Endothelial cell of umbilical vein (primary cell): ENCODE measurements at regions not wholly inside any gene's neighbourhood (a gene's known extent, or its start where the extent isn't known, plus 50 kb on each side); places are given as distances from the start of the nearest gene placed in this dataset.

Experiments
- BruUV-seq: library from RNA; stranded (reverse); fragments of 400-500 nt; replicated peaks from 2 replicates; lab custom pipeline; 2021; lab: Mats Ljungman, UMichigan
- CTCF ChIA-PET: fragments of 300-600, 350-600 bp; sonication (Branson Sonifier 250); formaldehyde crosslinking; loops from one replicate; lab custom pipeline; 2021; ENCODE audit warnings: antibody characterized with exemption, inconsistent platforms; lab: Charles Lee
- POLR2A ChIA-PET: fragments of 300-600, 350-600 bp; sonication (Branson Sonifier 250); formaldehyde crosslinking; loops from one replicate; lab custom pipeline; 2021; ENCODE audit warnings: antibody characterized with exemption, inconsistent platforms; lab: Charles Lee
- DNase-seq: peaks from one replicate; pipeline ENCODE4 v3.0.0-alpha.2; 2011; ENCODE audit warnings: low read depth, low spot score
- FAIRE-seq: peaks from 2 replicates; lab custom pipeline; 2011; peaks lifted over from hg19 to GRCh38; lab: Jason Lieb, UNC
- H2AFZ ChIP-seq: 2 replicates; pipeline ENCODE4 v1.6.0; 2012; ENCODE audit warnings: low read depth, low read length, control low read depth, inconsistent platforms
- H3K27ac ChIP-seq: 2 replicates; pipeline ENCODE4 v1.5.1; 2011; ENCODE audit warnings: low read depth, mild to moderate bottlenecking, control low read depth, low read length, moderate library complexity; ENCODE audit not compliant: insufficient read depth
- H3K27me3 ChIP-seq, 2 experiments: 2 replicates each; pipeline versions ENCODE4 v1.6.0 to v1.6.1; 2011; ENCODE audit warnings: low read length in 2 of 2, mixed read lengths in 1 of 2; ENCODE audit not compliant: control insufficient read depth in 2 of 2, insufficient read depth in 2 of 2
- H3K36me3 ChIP-seq, 2 experiments: 2 replicates in 1 of 2; 3 replicates in 1 of 2; pipeline ENCODE4 v1.5.1; 2011; ENCODE audit warnings: low read length in 2 of 2, mild to moderate bottlenecking in 1 of 2, moderate library complexity in 1 of 2; ENCODE audit not compliant: control insufficient read depth in 2 of 2, insufficient read depth in 2 of 2; ENCODE audit errors: extremely low read depth in 1 of 2
- H3K4me1 ChIP-seq: 3 replicates; pipeline ENCODE4 v1.5.1; 2011; ENCODE audit warnings: mild to moderate bottlenecking, low read length; ENCODE audit not compliant: control insufficient read depth, insufficient read depth; ENCODE audit errors: extremely low read depth
- H3K4me2 ChIP-seq: 2 replicates; pipeline ENCODE4 v1.6.1; 2011; ENCODE audit warnings: low read length, control low read depth, mixed read lengths; ENCODE audit not compliant: insufficient read depth
- H3K4me3 ChIP-seq, 3 experiments: fragments of 200-600 bp in 1 of 3; sonication (generic), shearing (Covaris generic) in 1 of 3; replicated peaks in 1 of 3; 2 replicates each; pipeline ENCODE4 v1.5.1; 2011 to 2016; ENCODE audit warnings: control low read depth in 3 of 3, low read length in 3 of 3, mild to moderate bottlenecking in 2 of 3, inconsistent platforms in 1 of 3, low read depth in 1 of 3, moderate library complexity in 1 of 3; ENCODE audit not compliant: insufficient read depth in 1 of 3
- H3K79me2 ChIP-seq: 2 replicates; pipeline ENCODE4 v1.6.0; 2012; ENCODE audit warnings: low read length, inconsistent platforms; ENCODE audit not compliant: control insufficient read depth, insufficient read depth
- H3K9ac ChIP-seq: replicated peaks from 2 replicates; pipeline ENCODE3; 2011; ENCODE audit warnings: low read length, control low read depth; ENCODE audit not compliant: insufficient read depth; ENCODE audit errors: extremely low read depth
- H3K9me1 ChIP-seq: replicated peaks from 3 replicates; pipeline ENCODE4 v1.6.0; 2011; ENCODE audit warnings: mild to moderate bottlenecking, low read length; ENCODE audit not compliant: control insufficient read depth, insufficient read depth; ENCODE audit errors: extremely low read depth
- H3K9me3 ChIP-seq: replicated peaks from 2 replicates; pipeline ENCODE4 v1.5.1; 2012; ENCODE audit warnings: low read length, inconsistent platforms; ENCODE audit not compliant: control insufficient read depth, insufficient read depth
- H4K20me1 ChIP-seq: replicated peaks from 2 replicates; pipeline ENCODE3; 2011; ENCODE audit warnings: mild to moderate bottlenecking, low read length; ENCODE audit not compliant: control insufficient read depth, insufficient read depth; ENCODE audit errors: extremely low read depth
- EZH2 ChIP-seq: IDR thresholded peaks from 2 replicates; pipeline ENCODE4 v1.6.1; 2012; ENCODE audit warnings: borderline replicate concordance, low read depth, mild to moderate bottlenecking, moderate library complexity, low read length, inconsistent platforms; ENCODE audit not compliant: severe bottlenecking
- FOS ChIP-seq: IDR thresholded peaks from 2 replicates; pipeline ENCODE4 v1.6.1; 2011; ENCODE audit warnings: mild to moderate bottlenecking, low read length, moderate library complexity, borderline replicate concordance; ENCODE audit not compliant: insufficient read depth
- GATA2 ChIP-seq: IDR thresholded peaks from 2 replicates; pipeline ENCODE4 v1.7.0; 2011; ENCODE audit warnings: low read depth, mild to moderate bottlenecking, moderate library complexity, mixed read lengths, low read length; ENCODE audit not compliant: insufficient read length, insufficient read depth
- JUN ChIP-seq: IDR thresholded peaks from 2 replicates; pipeline ENCODE4 v1.6.1; 2011; ENCODE audit warnings: borderline replicate concordance, low read depth; ENCODE audit not compliant: insufficient read length, insufficient read depth
- MYC ChIP-seq: IDR thresholded peaks from one replicate; pipeline ENCODE4 v1.6.1; 2011; ENCODE audit warnings: mild to moderate bottlenecking, low read depth, low read length
- POLR2A ChIP-seq: IDR thresholded peaks from 2 replicates; pipeline ENCODE4 v1.6.1; 2012; ENCODE audit warnings: low read depth, mild to moderate bottlenecking, control low read depth, low read length
- POLR2AphosphoS5 ChIP-seq: IDR thresholded peaks from 2 replicates; pipeline ENCODE4 v1.6.1; 2012; ENCODE audit warnings: low read depth, mild to moderate bottlenecking, control low read depth, low read length, moderate library complexity; ENCODE audit not compliant: insufficient read depth
- dilution Hi-C: fragments of 300-500 bp; cut with MboI; formaldehyde crosslinking; loops from one replicate; pipeline ENCODE4 v1.15.0; 2019; ENCODE audit warnings: low sequenced_read_pairs; ENCODE audit not compliant: extremely low pct_ligation_motif_present
- intact Hi-C: fragments of 100-400 bp; cut with micrococcal nuclease; formaldehyde crosslinking; loops from one replicate; pipeline ENCODE4 v1.10.0; 2022
- TF ChIP-seq, protein P1 (sequence below): IDR thresholded peaks from 2 replicates; pipeline ENCODE4 v1.6.1; 2011; ENCODE audit not compliant: insufficient read depth, insufficient read length
- TF ChIP-seq, protein P2 (sequence below), 2 donors: IDR thresholded peaks; 1 replicate in 1 of 2; 2 replicates in 1 of 2; pipeline ENCODE4 v1.5.1; 2011; ENCODE audit warnings: low read length in 2 of 2, mild to moderate bottlenecking in 2 of 2, moderate library complexity in 2 of 2, control low read depth in 1 of 2, inconsistent platforms in 1 of 2, low read depth in 1 of 2; ENCODE audit not compliant: insufficient read depth in 1 of 2; ENCODE audit errors: extremely low read depth in 1 of 2

DNA sequence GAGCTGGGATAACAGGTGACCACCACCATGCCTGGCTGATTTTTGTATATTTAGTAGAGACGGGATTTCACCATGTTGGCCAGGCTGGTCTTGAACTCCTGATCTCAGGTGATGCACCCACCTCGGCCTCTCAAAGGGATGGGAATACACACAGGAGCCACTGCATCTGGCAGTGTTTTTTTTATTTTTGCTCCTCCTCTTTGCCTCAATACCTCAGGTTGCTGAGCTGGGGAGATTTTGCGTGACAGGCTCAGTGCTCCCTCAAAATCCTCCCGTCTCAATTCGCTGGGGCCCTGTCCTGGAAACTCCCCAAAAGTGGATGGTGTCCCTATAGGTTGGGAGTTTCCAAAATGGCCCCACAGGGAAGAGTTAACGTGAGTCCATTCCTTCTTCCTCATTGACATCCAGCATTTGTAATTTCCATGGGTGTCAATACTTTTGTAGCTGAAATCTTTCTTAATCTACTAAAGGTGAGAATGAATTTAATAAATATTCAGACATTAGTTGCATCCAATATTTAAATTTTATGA lies 71.8 kb downstream of the GGTLC2 start:
- H3K9ac ChIP-seq, result no peak overlapping the region
- H3K27ac ChIP-seq, result no peak overlapping the region
- dilution Hi-C loops, result no loop called here
- intact Hi-C loops, result no loop called here
- no peak overlapping the region for H3K4me2 ChIP-seq
- H4K20me1 ChIP-seq, result no peaks in the 10 kb centered on the region
- no peaks in the 10 kb centered on the region for H3K79me2 ChIP-seq
- no peak for TF ChIP-seq EZH2
- TF ChIP-seq POLR2AphosphoS5, result no peak
- no peak for TF ChIP-seq POLR2A
- TF ChIP-seq JUN, result no peak
- no peak for TF ChIP-seq GATA2
- TF ChIP-seq, protein P1, sequence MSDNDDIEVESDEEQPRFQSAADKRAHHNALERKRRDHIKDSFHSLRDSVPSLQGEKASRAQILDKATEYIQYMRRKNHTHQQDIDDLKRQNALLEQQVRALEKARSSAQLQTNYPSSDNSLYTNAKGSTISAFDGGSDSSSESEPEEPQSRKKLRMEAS, result no peak
- TF ChIP-seq, protein P2, sequence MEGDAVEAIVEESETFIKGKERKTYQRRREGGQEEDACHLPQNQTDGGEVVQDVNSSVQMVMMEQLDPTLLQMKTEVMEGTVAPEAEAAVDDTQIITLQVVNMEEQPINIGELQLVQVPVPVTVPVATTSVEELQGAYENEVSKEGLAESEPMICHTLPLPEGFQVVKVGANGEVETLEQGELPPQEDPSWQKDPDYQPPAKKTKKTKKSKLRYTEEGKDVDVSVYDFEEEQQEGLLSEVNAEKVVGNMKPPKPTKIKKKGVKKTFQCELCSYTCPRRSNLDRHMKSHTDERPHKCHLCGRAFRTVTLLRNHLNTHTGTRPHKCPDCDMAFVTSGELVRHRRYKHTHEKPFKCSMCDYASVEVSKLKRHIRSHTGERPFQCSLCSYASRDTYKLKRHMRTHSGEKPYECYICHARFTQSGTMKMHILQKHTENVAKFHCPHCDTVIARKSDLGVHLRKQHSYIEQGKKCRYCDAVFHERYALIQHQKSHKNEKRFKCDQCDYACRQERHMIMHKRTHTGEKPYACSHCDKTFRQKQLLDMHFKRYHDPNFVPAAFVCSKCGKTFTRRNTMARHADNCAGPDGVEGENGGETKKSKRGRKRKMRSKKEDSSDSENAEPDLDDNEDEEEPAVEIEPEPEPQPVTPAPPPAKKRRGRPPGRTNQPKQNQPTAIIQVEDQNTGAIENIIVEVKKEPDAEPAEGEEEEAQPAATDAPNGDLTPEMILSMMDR (IDR thresholded peaks at IDR 0.05; ENCODE audit: extremely low read depth in 1 of 2, insufficient read depth in 1 of 2, low read depth in 1 of 2, low read length in 2 of 2), result no peak
- TF ChIP-seq FOS, result no peak
- TF ChIP-seq MYC, result no peak
- CTCF ChIA-PET, result no interaction called here
- DNase-seq (no peak), FAIRE-seq (no peak)
- no TSS peak for BruUV-seq
- H3K36me3 ChIP-seq, result no peaks in the 10 kb centered on the region
- H2AFZ ChIP-seq, result no peak overlapping the region
- H3K27me3 ChIP-seq, result peaks cover 0 to 2% of the 10 kb centered on the region in 2 experiments
- H3K9me1 ChIP-seq, result no peaks in the 10 kb centered on the region
- no peak overlapping the region for H3K4me3 ChIP-seq
- no peaks in the 10 kb centered on the region for H3K4me1 ChIP-seq
- no peaks in the 10 kb centered on the region for H3K9me3 ChIP-seq
- POLR2A ChIA-PET, result no interaction called here
